ENCODE measurements at regions not wholly inside any gene's neighbourhood (a gene's known extent, or its start where the extent isn't known, plus 50 kb on each side); places are given as distances from the start of the nearest gene placed in this dataset.
"Not testable (repeated sequence)": the region's sequence is repeated elsewhere in the genome, so short reads cannot be mapped to it uniquely, and the experiment has no call there.

DNA sequence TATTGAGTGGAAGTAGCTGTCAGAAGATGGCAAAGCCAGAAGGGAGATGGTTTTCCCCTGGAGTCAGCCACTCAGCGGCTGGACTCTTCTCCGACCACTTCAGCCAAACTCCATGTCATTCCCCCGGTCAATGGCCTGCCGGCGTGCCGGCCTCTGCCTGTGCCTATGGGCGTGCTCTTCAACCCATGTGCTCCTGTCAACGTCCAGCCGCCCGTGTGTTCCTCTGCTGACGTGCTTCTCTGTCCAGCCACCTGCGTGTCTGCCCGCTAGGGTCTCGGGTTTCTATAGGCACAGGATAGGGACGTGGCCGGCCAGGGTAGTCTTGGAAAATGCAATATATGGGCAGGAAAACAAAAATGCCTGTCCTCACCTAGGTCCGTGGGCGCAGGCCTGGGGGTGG is 77.7 kb upstream of the RUFY1 start:
- no peak overlapping the region for H3K27ac Mint-ChIP-seq
- H3K4me3 Mint-ChIP-seq: no peak overlapping the region
- ChIA-PET POLR2A (no interaction called here), CTCF (no interaction called here)
- no peaks in the 10 kb centered on the region for H3K9me3 Mint-ChIP-seq
- H3K4me1 Mint-ChIP-seq (ENCODE audit: low read depth): no peaks in the 10 kb centered on the region
- peaks cover 2% of the 10 kb centered on the region for H3K27me3 Mint-ChIP-seq
- H3K36me3 Mint-ChIP-seq: no peaks in the 10 kb centered on the region
- DNase-seq: no peak
- intact Hi-C loops (cut with micrococcal nuclease): no loop called here

DNA sequence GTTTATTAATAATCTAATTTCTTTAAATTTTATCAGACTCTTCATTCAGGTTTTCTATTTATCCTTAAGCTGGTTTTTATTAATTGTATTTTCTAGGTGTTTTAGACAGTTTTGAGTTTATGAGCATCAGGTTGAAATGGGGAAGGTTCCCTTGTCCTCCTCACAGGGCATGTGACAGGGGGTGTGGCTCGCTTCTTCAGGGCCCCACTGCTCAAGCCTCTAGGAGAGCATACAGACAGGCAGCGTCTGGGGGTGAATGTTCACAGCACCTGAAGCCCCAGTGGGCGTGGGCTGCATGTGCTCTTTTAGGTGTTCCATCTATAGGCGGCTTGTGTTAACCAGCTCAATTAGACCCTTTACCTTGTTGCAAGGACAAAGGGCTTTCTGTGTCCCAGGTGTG is 78.2 kb upstream of the RUFY1 start:
- no peaks in the 10 kb centered on the region for H3K9me3 Mint-ChIP-seq
- no peaks in the 10 kb centered on the region for H3K4me1 Mint-ChIP-seq (ENCODE audit: low read depth)
- no peak overlapping the region for H3K27ac Mint-ChIP-seq
- no peak overlapping the region for H3K4me3 Mint-ChIP-seq
- H3K27me3 Mint-ChIP-seq: peaks cover 2% of the 10 kb centered on the region
- H3K36me3 Mint-ChIP-seq: no peaks in the 10 kb centered on the region
- CTCF ChIA-PET: no interaction called here
- POLR2A ChIA-PET: no interaction called here
- no peak for DNase-seq
- intact Hi-C loops (cut with micrococcal nuclease): no loop called here

DNA sequence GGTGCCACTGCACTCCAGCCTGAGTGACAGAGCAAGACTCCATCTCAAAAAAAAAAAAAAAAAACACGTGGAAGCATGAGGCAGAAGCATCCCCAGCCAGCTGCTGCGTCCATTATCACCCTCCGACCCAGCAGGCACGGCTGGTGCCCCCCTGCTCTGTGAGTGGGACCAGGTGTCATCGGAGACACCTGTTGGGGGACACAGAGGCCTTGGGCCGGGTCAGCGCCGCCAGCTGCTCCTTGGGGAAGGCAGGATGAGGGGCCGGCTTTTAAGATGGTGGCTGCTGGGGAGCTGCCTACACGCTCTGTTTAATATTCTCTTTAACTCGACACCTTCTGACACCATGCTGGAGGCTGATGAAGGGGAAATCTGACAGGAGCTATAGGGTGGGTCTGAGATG is 80.2 kb upstream of the RUFY1 start:
- no peak for DNase-seq
- POLR2A ChIA-PET: no interaction called here
- CTCF ChIA-PET: no interaction called here
- Mint-ChIP-seq H3K4me1 (ENCODE audit: low read depth) (no peaks in the 10 kb centered on the region), H3K36me3 (no peaks in the 10 kb centered on the region), H3K4me3 (no peak overlapping the region), H3K9me3 (no peaks in the 10 kb centered on the region), H3K27me3 (peaks cover 2% of the 10 kb centered on the region), H3K27ac (no peak overlapping the region)
- intact Hi-C loops (cut with micrococcal nuclease): no loop called here

DNA sequence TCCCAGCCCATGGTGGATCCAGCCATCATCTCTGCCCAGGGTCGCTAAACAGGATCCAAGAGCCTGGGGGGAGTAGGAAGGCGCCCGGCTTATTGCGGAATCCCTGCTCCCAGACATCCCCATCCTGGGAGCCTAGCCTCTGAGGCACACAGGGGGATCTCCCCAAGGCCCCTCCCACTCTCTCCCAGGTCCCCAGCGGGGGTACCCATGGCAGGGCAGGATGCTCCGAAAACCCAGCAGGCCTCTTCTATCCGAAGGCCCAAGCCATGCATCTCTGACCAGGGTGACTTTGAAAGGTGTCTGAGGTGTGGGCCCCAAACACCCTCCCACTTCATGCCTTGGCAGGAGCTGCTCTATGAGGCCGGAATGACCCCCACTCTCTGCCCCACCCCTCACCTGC is 81.7 kb upstream of the RUFY1 start:
- H3K27ac Mint-ChIP-seq: no peak overlapping the region
- intact Hi-C loops (cut with micrococcal nuclease): no loop called here
- CTCF ChIA-PET: no interaction called here
- H3K9me3 Mint-ChIP-seq: no peaks in the 10 kb centered on the region
- H3K27me3 Mint-ChIP-seq: peaks cover 2% of the 10 kb centered on the region
- no peak overlapping the region for H3K4me3 Mint-ChIP-seq
- H3K4me1 Mint-ChIP-seq (ENCODE audit: low read depth): no peaks in the 10 kb centered on the region
- POLR2A ChIA-PET: no interaction called here
- no peaks in the 10 kb centered on the region for H3K36me3 Mint-ChIP-seq
- no peak for DNase-seq

DNA sequence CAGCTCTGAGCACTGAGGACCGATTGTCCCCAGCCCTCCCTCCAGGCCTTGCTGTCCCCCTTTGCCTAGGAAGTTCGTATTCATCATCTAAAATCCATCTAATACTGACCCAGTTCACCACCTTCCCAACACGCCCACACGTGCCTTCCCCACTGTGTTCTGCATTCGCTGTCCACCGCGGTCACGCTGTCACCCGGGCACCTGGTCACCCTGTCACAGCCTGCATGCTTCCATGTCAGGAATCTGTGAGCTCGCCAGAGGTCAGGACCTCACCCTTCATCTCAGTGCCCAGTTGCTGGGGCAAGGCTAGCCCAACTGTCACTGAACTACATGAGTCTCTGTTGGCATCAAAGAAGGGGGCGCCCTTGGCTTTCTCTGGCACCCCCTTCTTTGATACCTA is 82.9 kb upstream of the RUFY1 start:
- intact Hi-C loops (cut with micrococcal nuclease): no loop called here
- Mint-ChIP-seq H3K36me3 (no peaks in the 10 kb centered on the region), H3K27ac (no peak overlapping the region), H3K4me3 (no peak overlapping the region), H3K9me3 (no peaks in the 10 kb centered on the region), H3K27me3 (no peaks in the 10 kb centered on the region), H3K4me1 (ENCODE audit: low read depth) (no peaks in the 10 kb centered on the region)
- ChIA-PET POLR2A (no interaction called here), CTCF (no interaction called here)
- DNase-seq: no peak

DNA sequence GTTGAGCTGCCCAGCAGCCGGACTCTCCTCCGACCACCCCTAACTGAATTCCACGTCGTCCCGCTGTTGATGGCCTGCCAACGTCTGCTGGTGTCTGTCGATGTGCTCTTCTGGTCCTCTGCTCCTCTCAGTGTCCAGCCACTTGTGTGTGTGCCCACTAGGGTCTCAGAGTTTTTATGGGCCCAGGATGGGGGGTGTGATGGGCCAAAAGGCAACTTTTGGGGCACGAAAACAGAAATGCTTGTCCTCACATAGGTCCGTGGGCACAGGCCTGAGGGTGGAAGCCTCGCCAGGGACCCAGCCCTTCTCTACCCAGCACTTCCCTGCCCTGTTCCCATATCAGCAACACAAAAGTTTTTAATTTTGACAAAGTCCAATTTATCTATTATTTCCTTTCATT is 85.7 kb upstream of the RUFY1 start:
- Mint-ChIP-seq H3K27ac (no peak overlapping the region), H3K9me3 (no peaks in the 10 kb centered on the region), H3K27me3 (no peaks in the 10 kb centered on the region), H3K4me3 (no peak overlapping the region), H3K36me3 (no peaks in the 10 kb centered on the region), H3K4me1 (ENCODE audit: low read depth) (no peaks in the 10 kb centered on the region)
- intact Hi-C loops (cut with micrococcal nuclease): no loop called here
- ChIA-PET POLR2A (no interaction called here), CTCF (no interaction called here)
- no peak for DNase-seq

DNA sequence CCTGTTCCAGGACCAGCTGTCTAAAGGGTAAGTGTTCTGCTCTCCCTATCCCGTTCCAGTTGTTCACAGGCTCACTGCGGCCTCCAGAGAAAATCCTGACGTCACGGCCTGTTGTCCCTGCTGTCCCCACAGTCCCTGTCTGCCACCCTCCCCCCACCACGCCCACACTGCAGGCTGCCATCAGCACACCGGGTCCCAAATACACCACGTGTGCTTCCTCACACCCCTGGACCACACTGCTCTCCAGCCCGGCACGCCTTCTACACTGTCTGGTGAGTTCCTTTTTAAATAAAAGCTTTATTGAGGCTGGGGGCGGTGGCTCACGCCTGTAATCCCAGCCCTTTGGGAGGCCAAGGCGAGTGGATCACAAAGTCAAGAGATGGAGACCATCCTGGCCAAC is 88.3 kb upstream of the RUFY1 start:
- Mint-ChIP-seq H3K9me3 (no peaks in the 10 kb centered on the region), H3K36me3 (no peaks in the 10 kb centered on the region), H3K4me3 (no peak overlapping the region), H3K27ac (no peak overlapping the region), H3K4me1 (ENCODE audit: low read depth) (no peaks in the 10 kb centered on the region), H3K27me3 (peaks cover 1% of the 10 kb centered on the region)
- POLR2A ChIA-PET: no interaction called here
- CTCF ChIA-PET: no interaction called here
- intact Hi-C loops (cut with micrococcal nuclease): no loop called here
- DNase-seq: no peak

DNA sequence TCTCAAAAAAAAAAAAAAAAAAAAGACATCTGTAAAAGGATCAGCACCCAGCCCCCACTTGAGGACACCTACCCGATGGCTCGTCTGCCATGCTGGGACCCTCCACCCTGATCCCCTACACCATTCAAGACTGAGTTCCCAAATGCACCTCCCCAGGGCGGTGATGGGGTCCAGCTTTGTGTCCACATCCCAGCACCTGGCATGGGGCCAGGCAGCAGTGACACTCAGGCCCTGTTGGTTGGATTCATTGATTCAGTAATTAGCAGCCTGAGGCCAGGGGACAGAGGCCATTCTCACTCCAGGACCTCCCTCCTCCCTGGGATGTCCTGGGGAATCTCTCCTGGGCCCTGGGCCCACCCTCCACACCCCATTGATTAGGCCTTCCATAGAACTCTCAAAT is 88.8 kb upstream of the RUFY1 start:
- POLR2A ChIA-PET: no interaction called here
- H3K9me3 Mint-ChIP-seq: no peaks in the 10 kb centered on the region
- H3K27ac Mint-ChIP-seq: no peak overlapping the region
- H3K27me3 Mint-ChIP-seq: peaks cover 1% of the 10 kb centered on the region
- CTCF ChIA-PET: no interaction called here
- no peaks in the 10 kb centered on the region for H3K4me1 Mint-ChIP-seq (ENCODE audit: low read depth)
- H3K36me3 Mint-ChIP-seq: no peaks in the 10 kb centered on the region
- no peak for DNase-seq
- intact Hi-C loops (cut with micrococcal nuclease): no loop called here
- H3K4me3 Mint-ChIP-seq: no peak overlapping the region

DNA sequence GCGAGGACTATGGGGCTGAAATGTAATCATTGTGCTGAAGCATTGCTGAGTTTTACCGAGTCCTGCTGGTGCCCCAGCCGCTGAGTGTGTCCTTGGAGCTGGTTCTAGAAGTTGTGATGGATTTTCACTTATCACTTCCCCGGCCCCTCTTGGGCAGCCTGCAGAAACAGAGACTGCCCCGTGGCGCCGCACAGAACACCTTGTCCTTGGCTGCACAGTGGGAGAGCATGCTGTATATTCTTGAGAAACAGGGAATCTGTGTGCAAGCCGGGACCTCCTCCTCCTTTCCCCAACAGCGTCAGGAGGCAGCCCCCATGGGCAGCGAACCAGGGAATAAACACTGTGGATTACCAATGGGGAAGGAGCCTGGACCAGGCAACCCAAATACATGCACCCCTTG is 90.6 kb upstream of the RUFY1 start:
- POLR2A ChIA-PET: no interaction called here
- DNase-seq: no peak
- H3K9me3 Mint-ChIP-seq: peaks cover 13% of the 10 kb centered on the region
- no peaks in the 10 kb centered on the region for H3K36me3 Mint-ChIP-seq
- CTCF ChIA-PET: no interaction called here
- H3K4me3 Mint-ChIP-seq: no peak overlapping the region
- no peaks in the 10 kb centered on the region for H3K4me1 Mint-ChIP-seq (ENCODE audit: low read depth)
- intact Hi-C loops (cut with micrococcal nuclease): no loop called here
- no peak overlapping the region for H3K27ac Mint-ChIP-seq
- H3K27me3 Mint-ChIP-seq: peaks cover 1% of the 10 kb centered on the region

DNA sequence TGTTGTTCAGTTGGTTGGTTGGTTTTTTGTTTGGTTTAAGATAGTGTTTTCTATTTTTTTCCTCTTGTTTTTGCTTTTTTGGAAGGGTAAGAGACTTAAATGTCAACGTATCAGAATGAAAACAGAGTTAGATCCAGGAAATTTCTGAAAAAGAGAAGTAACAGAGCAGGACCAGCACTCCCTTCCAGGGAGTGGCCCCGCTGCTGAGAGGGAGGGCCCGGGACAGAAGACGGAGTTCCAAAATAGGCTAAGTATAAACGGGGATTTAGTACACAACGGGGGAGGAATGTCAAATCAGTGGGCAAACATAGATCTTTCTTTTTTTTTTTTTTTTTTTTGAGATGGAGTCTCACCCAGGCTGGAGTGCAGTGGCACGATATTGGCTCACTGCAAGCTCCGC is 92.7 kb upstream of the RUFY1 start:
- Mint-ChIP-seq H3K36me3 (no peaks in the 10 kb centered on the region), H3K4me3 (no peak overlapping the region), H3K9me3 (peaks cover 13% of the 10 kb centered on the region), H3K27me3 (peaks cover 3% of the 10 kb centered on the region), H3K4me1 (ENCODE audit: low read depth) (no peaks in the 10 kb centered on the region), H3K27ac (no peak overlapping the region)
- intact Hi-C loops (cut with micrococcal nuclease): no loop called here
- ChIA-PET POLR2A (no interaction called here), CTCF (no interaction called here)
- DNase-seq: no peak

DNA sequence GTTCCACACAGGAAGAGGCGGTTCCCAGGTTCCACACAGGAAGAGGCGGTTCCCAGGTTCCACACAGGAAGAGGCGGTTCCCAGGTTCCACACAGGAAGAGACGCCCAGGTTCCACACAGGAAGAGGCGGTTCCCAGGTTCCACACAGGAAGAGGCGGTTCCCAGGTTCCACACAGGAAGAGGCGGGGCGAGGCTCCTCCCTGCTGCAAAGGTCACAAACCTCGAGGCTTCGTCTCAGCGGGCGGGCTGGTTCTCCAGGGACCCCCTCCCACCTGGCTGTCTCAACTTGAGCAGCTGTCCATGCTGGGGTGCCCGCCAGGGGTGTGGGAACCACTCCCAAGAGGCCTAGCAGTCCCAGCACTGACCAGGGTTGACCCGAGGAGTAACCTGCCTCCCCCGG is 94.3 kb upstream of the RUFY1 start:
- H3K27me3 Mint-ChIP-seq; CTCF ChIA-PET; H3K4me3 Mint-ChIP-seq; H3K4me1 Mint-ChIP-seq (ENCODE audit: low read depth); H3K27ac Mint-ChIP-seq; POLR2A ChIA-PET; intact Hi-C loops (cut with micrococcal nuclease); H3K36me3 Mint-ChIP-seq; DNase-seq: not testable (repeated sequence)
- peaks cover 13% of the 10 kb centered on the region for H3K9me3 Mint-ChIP-seq

DNA sequence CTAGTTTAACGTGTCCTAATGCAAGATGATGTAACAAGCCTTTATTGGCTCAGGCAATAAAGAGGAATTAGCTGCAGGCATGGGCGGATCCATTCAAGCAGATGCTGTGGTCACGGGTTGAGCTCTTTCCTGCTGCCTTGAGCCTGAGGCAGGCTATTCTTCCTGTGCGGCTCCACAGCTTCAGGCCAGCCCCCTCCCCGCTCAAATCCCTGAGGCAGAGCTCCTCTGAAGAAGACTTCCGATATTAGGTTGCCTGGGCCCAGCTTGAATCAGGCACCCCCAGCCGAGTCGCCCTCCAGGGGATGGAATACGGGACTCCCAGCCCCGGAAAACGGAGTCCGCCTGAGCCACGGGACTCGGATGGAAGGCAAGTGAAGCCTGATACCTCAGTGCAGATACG is 95.0 kb upstream of the RUFY1 start:
- Mint-ChIP-seq H3K4me3 (no peak overlapping the region), H3K27ac (no peak overlapping the region)
- CTCF ChIA-PET: no interaction called here

DNA sequence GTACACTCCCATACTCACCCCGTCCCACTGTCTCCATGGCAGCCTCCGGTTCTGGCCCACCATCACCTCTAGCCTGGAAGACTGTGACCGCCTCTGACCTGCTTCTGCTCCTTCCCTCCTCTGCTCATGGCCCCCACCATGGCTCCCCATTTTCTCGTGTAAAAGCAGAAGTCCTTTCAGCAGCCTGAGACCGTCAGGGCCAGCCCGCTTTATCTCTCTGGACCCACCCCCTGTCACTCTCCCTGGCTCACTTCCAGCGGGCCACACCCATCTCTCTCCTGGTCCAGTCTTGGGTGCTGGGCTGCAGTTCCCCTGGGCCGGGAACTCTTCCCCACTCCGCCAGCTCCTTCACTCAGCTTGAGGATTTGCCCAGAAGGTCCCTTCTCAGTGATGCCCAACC is 96.0 kb upstream of the RUFY1 start:
- DNase-seq: no peak

More for the DNA sequence above, 95.0 kb upstream of the RUFY1 start:
- no peak for DNase-seq
- POLR2A ChIA-PET: no interaction called here
- Mint-ChIP-seq H3K4me1 (ENCODE audit: low read depth) (no peaks in the 10 kb centered on the region), H3K36me3 (no peaks in the 10 kb centered on the region), H3K9me3 (peaks cover 13% of the 10 kb centered on the region), H3K27me3 (peaks cover 4% of the 10 kb centered on the region)
- intact Hi-C loops (cut with micrococcal nuclease): no loop called here

DNA sequence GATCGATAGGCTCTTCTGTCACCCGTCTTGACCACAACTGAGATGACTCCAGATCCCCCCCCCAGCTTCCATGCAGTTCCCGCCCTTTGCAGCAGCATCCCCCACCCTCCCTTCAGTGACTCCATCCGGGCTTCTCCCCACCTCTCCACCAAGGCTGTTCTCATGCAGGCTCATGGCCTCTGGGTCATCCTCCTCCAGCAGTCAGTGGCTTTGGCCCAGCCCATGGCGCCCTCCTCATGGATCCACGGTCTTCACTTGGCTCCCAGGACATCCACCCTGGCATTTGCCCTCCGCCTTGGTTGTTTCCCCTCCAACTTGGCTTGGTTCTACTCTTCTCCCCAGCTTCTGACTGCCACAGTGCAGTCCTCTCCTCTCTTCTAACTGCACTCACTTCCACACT is 96.7 kb upstream of the RUFY1 start:
- ChIA-PET CTCF (no interaction called here), POLR2A (no interaction called here)
- Mint-ChIP-seq H3K4me3 (no peak overlapping the region), H3K27ac (no peak overlapping the region), H3K27me3 (peaks cover 4% of the 10 kb centered on the region), H3K4me1 (ENCODE audit: low read depth) (no peaks in the 10 kb centered on the region), H3K36me3 (no peaks in the 10 kb centered on the region), H3K9me3 (peaks cover 13% of the 10 kb centered on the region)
- DNase-seq: no peak
- intact Hi-C loops (cut with micrococcal nuclease): no loop called here

More for the DNA sequence above, 96.0 kb upstream of the RUFY1 start:
- H3K4me1 Mint-ChIP-seq (ENCODE audit: low read depth): no peaks in the 10 kb centered on the region
- H3K27me3 Mint-ChIP-seq: peaks cover 4% of the 10 kb centered on the region
- intact Hi-C loops (cut with micrococcal nuclease): no loop called here
- no peak overlapping the region for H3K27ac Mint-ChIP-seq
- ChIA-PET POLR2A (no interaction called here), CTCF (no interaction called here)
- H3K4me3 Mint-ChIP-seq: no peak overlapping the region
- H3K36me3 Mint-ChIP-seq: no peaks in the 10 kb centered on the region
- peaks cover 13% of the 10 kb centered on the region for H3K9me3 Mint-ChIP-seq
